ENCODE measurements at regions not wholly inside any gene's neighbourhood (a gene's known extent, or its start where the extent isn't known, plus 50 kb on each side); places are given as distances from the start of the nearest gene placed in this dataset.
"Not testable (repeated sequence)": the region's sequence is repeated elsewhere in the genome, so short reads cannot be mapped to it uniquely, and the experiment has no call there.

DNA sequence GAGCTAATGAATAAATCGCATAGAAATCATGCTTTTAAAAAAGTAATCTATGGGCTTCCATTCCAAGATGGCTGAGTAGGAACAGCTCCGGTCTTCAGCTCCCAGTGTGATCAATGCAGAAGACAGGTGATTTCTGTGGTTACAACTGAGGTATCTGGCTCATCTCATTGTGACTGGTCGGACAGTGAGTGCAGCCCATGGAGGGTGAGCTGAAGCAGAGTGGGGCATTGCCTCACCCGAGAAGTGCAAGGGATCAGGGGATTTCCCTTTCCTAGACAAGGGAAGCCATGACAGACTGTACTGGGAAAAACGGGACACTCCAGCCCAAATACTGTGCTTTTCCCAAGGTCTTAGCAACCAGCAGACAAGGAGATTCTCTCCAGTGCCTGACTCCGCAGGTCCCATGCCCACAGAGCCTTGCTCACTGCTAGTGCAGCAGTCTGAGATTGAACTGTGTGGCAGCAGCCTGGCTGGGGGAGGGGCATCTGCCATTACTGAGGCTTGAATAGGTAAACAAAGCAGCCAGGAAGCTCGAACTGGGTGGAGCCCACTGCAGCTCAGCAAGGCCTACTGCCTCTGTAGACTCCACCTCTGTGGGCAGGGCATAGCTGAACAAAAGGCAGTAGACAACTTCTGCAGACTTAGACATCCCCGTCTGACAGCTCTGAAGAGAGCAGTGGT, 61.5 kb upstream of the PLAAT1 start:
- TF ChIP-seq, protein P1, sequence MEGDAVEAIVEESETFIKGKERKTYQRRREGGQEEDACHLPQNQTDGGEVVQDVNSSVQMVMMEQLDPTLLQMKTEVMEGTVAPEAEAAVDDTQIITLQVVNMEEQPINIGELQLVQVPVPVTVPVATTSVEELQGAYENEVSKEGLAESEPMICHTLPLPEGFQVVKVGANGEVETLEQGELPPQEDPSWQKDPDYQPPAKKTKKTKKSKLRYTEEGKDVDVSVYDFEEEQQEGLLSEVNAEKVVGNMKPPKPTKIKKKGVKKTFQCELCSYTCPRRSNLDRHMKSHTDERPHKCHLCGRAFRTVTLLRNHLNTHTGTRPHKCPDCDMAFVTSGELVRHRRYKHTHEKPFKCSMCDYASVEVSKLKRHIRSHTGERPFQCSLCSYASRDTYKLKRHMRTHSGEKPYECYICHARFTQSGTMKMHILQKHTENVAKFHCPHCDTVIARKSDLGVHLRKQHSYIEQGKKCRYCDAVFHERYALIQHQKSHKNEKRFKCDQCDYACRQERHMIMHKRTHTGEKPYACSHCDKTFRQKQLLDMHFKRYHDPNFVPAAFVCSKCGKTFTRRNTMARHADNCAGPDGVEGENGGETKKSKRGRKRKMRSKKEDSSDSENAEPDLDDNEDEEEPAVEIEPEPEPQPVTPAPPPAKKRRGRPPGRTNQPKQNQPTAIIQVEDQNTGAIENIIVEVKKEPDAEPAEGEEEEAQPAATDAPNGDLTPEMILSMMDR (conservative IDR thresholded peaks at IDR 0.05): not testable (repeated sequence)
- not testable (repeated sequence) for TF ChIP-seq EZH2 (IDR thresholded peaks at IDR 0.05; ENCODE audit: low read depth)

Measured in PC-9 (cell line).